ENCODE measurements at regions not wholly inside any gene's neighbourhood (a gene's known extent, or its start where the extent isn't known, plus 50 kb on each side); places are given as distances from the start of the nearest gene placed in this dataset.

- POLR2A ChIA-PET, result no interaction called here
- CTCF ChIA-PET, result interaction anchor here (0.7 to 0.8 kb wide), 2 partner anchors 10 to 11 kb away, joined by 3 to 4 read pairs; no protein-coding TSS in a partner anchor
- Mint-ChIP-seq H3K9me3 (ENCODE audit: unreplicated experiment) (no peaks in the 10 kb centered on the region), H3K4me3 (ENCODE audit: unreplicated experiment) (no peak overlapping the region), H3K36me3 (ENCODE audit: insufficient read depth, unreplicated experiment) (peaks cover 4% of the 10 kb centered on the region), H3K4me1 (ENCODE audit: insufficient read depth, unreplicated experiment) (peaks cover 18% of the 10 kb centered on the region), H3K27ac (ENCODE audit: low read depth, unreplicated experiment) (no peak overlapping the region), H3K27me3 (ENCODE audit: insufficient read depth, unreplicated experiment) (peaks cover 25% of the 10 kb centered on the region)
- intact Hi-C loops (cut with micrococcal nuclease), result no loop called here
- TF ChIP-seq, protein P1, sequence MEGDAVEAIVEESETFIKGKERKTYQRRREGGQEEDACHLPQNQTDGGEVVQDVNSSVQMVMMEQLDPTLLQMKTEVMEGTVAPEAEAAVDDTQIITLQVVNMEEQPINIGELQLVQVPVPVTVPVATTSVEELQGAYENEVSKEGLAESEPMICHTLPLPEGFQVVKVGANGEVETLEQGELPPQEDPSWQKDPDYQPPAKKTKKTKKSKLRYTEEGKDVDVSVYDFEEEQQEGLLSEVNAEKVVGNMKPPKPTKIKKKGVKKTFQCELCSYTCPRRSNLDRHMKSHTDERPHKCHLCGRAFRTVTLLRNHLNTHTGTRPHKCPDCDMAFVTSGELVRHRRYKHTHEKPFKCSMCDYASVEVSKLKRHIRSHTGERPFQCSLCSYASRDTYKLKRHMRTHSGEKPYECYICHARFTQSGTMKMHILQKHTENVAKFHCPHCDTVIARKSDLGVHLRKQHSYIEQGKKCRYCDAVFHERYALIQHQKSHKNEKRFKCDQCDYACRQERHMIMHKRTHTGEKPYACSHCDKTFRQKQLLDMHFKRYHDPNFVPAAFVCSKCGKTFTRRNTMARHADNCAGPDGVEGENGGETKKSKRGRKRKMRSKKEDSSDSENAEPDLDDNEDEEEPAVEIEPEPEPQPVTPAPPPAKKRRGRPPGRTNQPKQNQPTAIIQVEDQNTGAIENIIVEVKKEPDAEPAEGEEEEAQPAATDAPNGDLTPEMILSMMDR (IDR thresholded peaks at IDR 0.05; ENCODE audit: unreplicated experiment), result no peak
- BruUV-seq (replicated peaks), result no TSS peak
- no peak for DNase-seq (ENCODE audit: unreplicated experiment)
Observed at GRCh38 chr2:240225131-240225530, 84.7 kb upstream of the OTOS start.

DNA sequence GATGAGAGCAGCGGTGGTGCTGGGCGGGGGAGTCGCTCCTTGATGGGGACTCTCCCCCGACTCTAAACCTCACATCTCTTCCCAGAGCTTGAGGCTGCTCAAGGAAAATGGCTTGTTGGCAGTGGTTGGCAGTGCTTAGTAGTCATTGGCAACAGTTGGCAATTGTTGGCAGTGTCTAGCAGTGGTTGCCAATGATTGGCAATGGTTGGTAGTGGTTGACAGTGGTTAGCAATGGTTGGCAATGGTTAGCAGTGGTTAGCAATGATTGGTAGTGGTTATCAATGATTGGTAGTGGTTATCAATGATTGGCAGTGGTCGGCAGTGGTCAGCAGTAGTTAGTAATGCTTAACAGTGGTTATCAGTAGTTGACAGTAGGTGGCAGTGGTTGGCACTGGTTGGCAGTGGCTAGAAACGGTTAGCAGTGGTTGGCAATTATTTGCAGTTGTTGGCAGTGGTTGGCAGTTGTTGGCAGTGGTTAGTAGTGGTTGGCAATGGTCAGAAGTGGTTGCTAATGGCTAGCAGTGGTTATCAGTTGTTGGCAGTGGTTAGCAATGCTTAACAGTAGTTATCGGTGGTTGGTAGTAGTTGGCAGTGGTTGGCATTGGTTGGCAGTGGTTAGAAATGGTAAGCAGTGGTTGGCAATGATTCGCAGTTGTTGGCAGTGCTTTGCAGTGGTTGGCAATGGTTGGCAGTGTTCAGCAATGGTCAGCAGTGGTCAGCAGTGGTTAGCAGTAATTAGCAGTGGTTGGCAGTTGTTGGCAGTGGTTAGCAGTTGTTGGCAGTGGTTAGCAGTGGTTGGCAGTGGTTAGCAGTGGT, 85.4 kb upstream of the OTOS start:
- no peak overlapping the region for H3K27ac Mint-ChIP-seq (ENCODE audit: low read depth, unreplicated experiment)
- H3K4me3 Mint-ChIP-seq (ENCODE audit: unreplicated experiment), result no peak overlapping the region
- BruUV-seq (replicated peaks), result no TSS peak
- POLR2A ChIA-PET, result interaction anchor here (0.6 kb wide), 1 partner anchor 49 kb away, joined by 3 read pairs; no protein-coding TSS in a partner anchor
- CTCF ChIA-PET, result interaction anchor here (0.7 to 0.8 kb wide), 3 partner anchors 11 to 288 kb away, joined by 3 to 4 read pairs (median 3); no protein-coding TSS in a partner anchor
- no peaks in the 10 kb centered on the region for H3K9me3 Mint-ChIP-seq (ENCODE audit: unreplicated experiment)
- peaks cover 4% of the 10 kb centered on the region for H3K36me3 Mint-ChIP-seq (ENCODE audit: insufficient read depth, unreplicated experiment)
- DNase-seq (ENCODE audit: unreplicated experiment), result no peak
- TF ChIP-seq, protein P1 (IDR thresholded peaks at IDR 0.05; ENCODE audit: unreplicated experiment), result peak; percentile 30
- H3K4me1 Mint-ChIP-seq (ENCODE audit: insufficient read depth, unreplicated experiment), result peaks cover 13% of the 10 kb centered on the region
- intact Hi-C loops (cut with micrococcal nuclease), result no loop called here
- peaks cover 17% of the 10 kb centered on the region for H3K27me3 Mint-ChIP-seq (ENCODE audit: insufficient read depth, unreplicated experiment)

DNA sequence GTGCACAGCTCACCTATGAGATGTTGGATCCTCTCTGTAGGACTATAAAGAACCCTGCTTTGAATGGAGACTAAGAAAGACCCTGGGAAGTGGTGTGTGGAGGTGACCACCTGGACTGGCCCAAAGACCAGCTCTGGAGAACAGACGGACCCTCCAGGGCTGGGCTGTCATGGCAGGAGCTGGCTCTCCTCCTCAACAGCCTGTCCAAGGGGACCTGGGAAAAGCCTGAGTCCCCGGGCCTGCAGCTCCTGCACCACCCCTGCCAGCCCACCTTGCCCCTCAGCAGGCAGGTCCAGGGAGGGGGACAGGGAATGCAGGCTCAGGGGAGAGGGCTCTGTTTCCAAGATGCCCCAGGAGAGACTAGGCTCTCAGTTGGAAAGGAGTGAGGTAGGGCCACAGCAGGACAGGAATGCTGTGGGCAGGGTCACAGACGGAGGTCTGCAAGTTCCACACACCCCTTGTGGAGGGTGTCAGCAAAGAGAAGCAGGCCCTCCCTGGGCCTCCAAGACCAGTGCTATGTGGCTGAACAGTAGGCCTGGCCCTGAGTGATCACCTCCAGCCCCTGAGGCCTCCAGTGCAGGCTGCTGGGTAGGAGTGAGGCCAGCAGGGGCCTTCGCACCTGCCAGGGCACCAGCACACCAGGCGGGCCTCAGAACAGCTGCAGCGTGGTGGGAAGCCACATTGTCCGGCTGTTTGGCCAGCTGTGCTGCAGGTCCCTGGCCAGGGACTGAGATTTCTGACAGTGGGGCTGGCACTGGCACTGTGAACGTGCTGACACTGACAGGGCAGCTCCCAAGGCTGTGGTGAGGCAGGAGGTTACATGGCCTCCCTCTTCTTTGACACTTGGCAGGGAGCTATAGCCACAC, 86.4 kb upstream of the OTOS start:
- DNase-seq (ENCODE audit: unreplicated experiment), result no peak
- H3K27me3 Mint-ChIP-seq (ENCODE audit: insufficient read depth, unreplicated experiment), result peaks cover 17% of the 10 kb centered on the region

More for the DNA sequence above, 86.4 kb upstream of the OTOS start:
- H3K27ac Mint-ChIP-seq (ENCODE audit: low read depth, unreplicated experiment), result no peak overlapping the region
- BruUV-seq (replicated peaks), result no TSS peak
- TF ChIP-seq, protein P1 (IDR thresholded peaks at IDR 0.05; ENCODE audit: unreplicated experiment), result no peak
- H3K4me3 Mint-ChIP-seq (ENCODE audit: unreplicated experiment), result no peak overlapping the region
- peaks cover 4% of the 10 kb centered on the region for H3K36me3 Mint-ChIP-seq (ENCODE audit: insufficient read depth, unreplicated experiment)
- CTCF ChIA-PET, result interaction anchor here (0.6 to 4.4 kb wide), 6 partner anchors 9 to 287 kb away, joined by 3 to 22 read pairs (median 3); no protein-coding TSS in a partner anchor
- peaks cover 13% of the 10 kb centered on the region for H3K4me1 Mint-ChIP-seq (ENCODE audit: insufficient read depth, unreplicated experiment)
- no peaks in the 10 kb centered on the region for H3K9me3 Mint-ChIP-seq (ENCODE audit: unreplicated experiment)
- POLR2A ChIA-PET, result interaction anchor here (0.6 to 0.7 kb wide), 2 partner anchors 11 to 48 kb away, joined by 3 read pairs; no protein-coding TSS in a partner anchor
- intact Hi-C loops (cut with micrococcal nuclease), result no loop called here
